K562 (cell line): ENCODE measurements at regions not wholly inside any gene's neighbourhood (a gene's known extent, or its start where the extent isn't known, plus 50 kb on each side); places are given as distances from the start of the nearest gene placed in this dataset.

ENCODE experiments used
- CTCF ChIP-seq, 3 experiments: IDR thresholded peaks in 2 of 3; conservative IDR thresholded peaks in 1 of 3; 2 replicates each; pipeline ENCODE4 v1.5.1; 2011 to 2012; ENCODE audit warnings: low read length in 3 of 3, mild to moderate bottlenecking in 3 of 3, control low read depth in 2 of 3, improper control_type of control experiment in 1 of 3, inconsistent platforms in 1 of 3, low read depth in 1 of 3, mixed read lengths in 1 of 3, moderate library complexity in 1 of 3; ENCODE audit not compliant: insufficient read depth in 2 of 3
- E4F1 ChIP-seq: fragments of 250-450 bp; sonication (Bioruptor Pico); IDR thresholded peaks from 2 replicates; pipeline ENCODE4 v1.5.0; 2021; ENCODE audit warnings: mild to moderate bottlenecking, borderline replicate concordance
- HCFC1 ChIP-seq: IDR thresholded peaks from 2 replicates; pipeline ENCODE4 v1.6.1; 2012; ENCODE audit warnings: low read depth, low read length, improper control_type of control experiment
- MCM7 ChIP-seq, 2 experiments: fragments of 450-650 bp; IDR thresholded peaks; 2 replicates each; pipeline ENCODE4 v1.6.1; 2016 to 2018
- TAF1 ChIP-seq: IDR thresholded peaks from 2 replicates; pipeline ENCODE4 v1.6.1; 2011; ENCODE audit warnings: mild to moderate bottlenecking, low read length, moderate library complexity; ENCODE audit not compliant: insufficient read depth, control insufficient read depth, severe bottlenecking; ENCODE audit errors: extremely low read depth
- TAL1 ChIP-seq: fragments of 450-650 bp; IDR thresholded peaks from 2 replicates; pipeline ENCODE4 v1.6.1; 2016; ENCODE audit warnings: mild to moderate bottlenecking
- USF2 ChIP-seq: sonication (generic); formaldehyde crosslinking; IDR thresholded peaks from 2 replicates; pipeline ENCODE4 v1.5.0; 2020; ENCODE audit warnings: missing genetic modification reagents
- ZNF184 ChIP-seq: sonication (generic); formaldehyde crosslinking; IDR thresholded peaks from 2 replicates; pipeline ENCODE4 v1.5.0; 2020; ENCODE audit warnings: missing genetic modification reagents
- ZNF644 ChIP-seq: fragments of 200-800 bp; sonication (Bioruptor generic); IDR thresholded peaks from 2 replicates; pipeline ENCODE4 v1.6.1; 2016; ENCODE audit warnings: low read depth, missing genetic modification characterization, missing compliant biosample characterization

GRCh38 chr17:68731465-68731864 is 130.3 kb upstream of the FAM20A start:
- TF ChIP-seq HCFC1 (no peak), TAF1 (no peak), CTCF (IDR thresholded peaks at IDR 0.05 in 2 of 3, conservative IDR thresholded peaks at IDR 0.05 in 1 of 3; ENCODE audit: insufficient read depth in 2 of 3, low read depth in 1 of 3, low read length in 3 of 3) (no peak), ZNF644 (tag) (no peak), USF2 (CRISPR knock-in tag) (no peak), MCM7 (IDR thresholded peaks at IDR 0.05) (no peak), E4F1 (CRISPR knock-in tag) (no peak), ZNF184 (CRISPR knock-in tag) (no peak), TAL1 (no peak)
